Upper lobe of left lung (tissue), 6 donors: ENCODE measurements at regions not wholly inside any gene's neighbourhood (a gene's known extent, or its start where the extent isn't known, plus 50 kb on each side); places are given as distances from the start of the nearest gene placed in this dataset.

ENCODE experiments used
- ATAC-seq, 2 donors: fragments of 200-7000 bp; cut with Tn5 transposase; one replicate each; pipeline ENCODE4 v1.9.1; 2022; ENCODE audit warnings: mild to moderate bottlenecking in 2 of 2, moderate library complexity in 2 of 2; ENCODE audit not compliant: low FRiP score in 2 of 2
- DNase-seq, 2 donors: peaks; one replicate each; pipeline ENCODE4 v3.0.0-alpha.2; 2019 to 2020
- H3K27ac ChIP-seq, 4 donors: fragments of 200-600 bp; sonication (generic); one replicate each; pipeline ENCODE4 v1.5.1; 2016 to 2019
- H3K27me3 ChIP-seq, 4 donors: fragments of 200-600 bp; sonication (generic); one replicate each; pipeline ENCODE4 v1.5.1; 2017 to 2019
- H3K36me3 ChIP-seq, 4 donors: fragments of 200-600 bp; sonication (generic); one replicate each; pipeline ENCODE4 v1.5.1; 2016 to 2019
- H3K4me1 ChIP-seq, 4 donors: fragments of 200-600 bp; sonication (generic); one replicate each; pipeline ENCODE4 v1.5.1; 2018 to 2019
- H3K4me3 ChIP-seq, 4 donors: fragments of 200-600 bp; sonication (generic); one replicate each; pipeline ENCODE4 v1.5.1; 2017 to 2019; ENCODE audit warnings: mild to moderate bottlenecking in 2 of 4, moderate library complexity in 1 of 4
- H3K9me3 ChIP-seq, 4 donors: fragments of 200-600 bp; sonication (generic); one replicate each; pipeline ENCODE4 v1.5.1; 2018 to 2019
- CTCF ChIP-seq, 6 experiments: fragments of 450-650 bp in 4 of 6; fragments of 200-600 bp in 2 of 6; sonication (generic) in 2 of 6; IDR thresholded peaks; one replicate each; pipeline ENCODE4 v1.5.1; 2016 to 2019; ENCODE audit warnings: antibody characterized with exemption in 6 of 6
- EP300 ChIP-seq, 4 donors: sonication (generic); formaldehyde crosslinking; IDR thresholded peaks; one replicate each; pipeline ENCODE4 v1.5.1; 2017; ENCODE audit warnings: antibody characterized with exemption in 4 of 4, control low read depth in 2 of 4
- POLR2A ChIP-seq, 4 donors: fragments of 450-650 bp; IDR thresholded peaks; one replicate each; pipeline ENCODE4 v1.5.1; 2016 to 2017; ENCODE audit warnings: antibody characterized with exemption in 4 of 4, mild to moderate bottlenecking in 2 of 4
- POLR2AphosphoS5 ChIP-seq, 2 donors: sonication (generic); formaldehyde crosslinking; IDR thresholded peaks; one replicate each; pipeline ENCODE4 v1.5.1; 2017; ENCODE audit warnings: antibody characterized with exemption in 2 of 2
- WGBS, 2 donors: methylation state at CpG; one replicate each; pipeline ENCODE4 v1.1.5; 2017 to 2018; 5-methylcytosine and 5-hydroxymethylcytosine counted together
- donor health status: DM: no; HTN: no; CAD: no; lungs with moderate emphysema.
- donor health status: DM: no; HTN: yes; CAD: no; lungs with severe emphysema.

GRCh38 chr13:105139380-105140285 lies 1395.8 kb downstream of the EFNB2 start:
- WGBS, 2 donors: 27 to 53% methylated on average over 20 of the region's 20 CpGs
- ATAC-seq: peak; percentile 85 to 91
- no peaks in the 10 kb centered on the region for H3K36me3 ChIP-seq
- peak overlapping the region in 3 of 4 donors; percentile 42 to 54 (median 49) for H3K4me3 ChIP-seq
- TF ChIP-seq POLR2AphosphoS5 (IDR thresholded peaks at IDR 0.05): no peak
- no peak for TF ChIP-seq EP300 (IDR thresholded peaks at IDR 0.05)
- TF ChIP-seq CTCF (IDR thresholded peaks at IDR 0.05): peak in 3 of 6 experiments; percentile 11 to 39 (median 15)
- TF ChIP-seq POLR2A (IDR thresholded peaks at IDR 0.05): no peak
- no peaks in the 10 kb centered on the region for H3K9me3 ChIP-seq
- no peaks in the 10 kb centered on the region for H3K27me3 ChIP-seq
- peak overlapping the region; percentile 57 to 74 (median 66) for H3K27ac ChIP-seq
- H3K4me1 ChIP-seq: peaks cover 0 to 4% (median 0%) of the 10 kb centered on the region in 4 donors
- DNase-seq: peak in 1 of 2 donors; percentile 68

- WGBS, 2 donors: 43 to 71% methylated on average over 3 of the region's 3 CpGs
- Histone ChIP-seq H3K4me3 (peak overlapping the region in 2 of 4 donors; percentile 49 to 54), H3K27me3 (no peaks in the 10 kb centered on the region), H3K9me3 (no peaks in the 10 kb centered on the region), H3K36me3 (no peaks in the 10 kb centered on the region), H3K4me1 (peaks cover 0 to 4% (median 0%) of the 10 kb centered on the region in 4 donors), H3K27ac (peak overlapping the region in 3 of 4 donors; percentile 61 to 74 (median 70))
- peak in 1 of 2 donors; percentile 23 for ATAC-seq
- TF ChIP-seq POLR2A (IDR thresholded peaks at IDR 0.05) (no peak), POLR2AphosphoS5 (IDR thresholded peaks at IDR 0.05) (no peak), CTCF (IDR thresholded peaks at IDR 0.05) (no peak), EP300 (IDR thresholded peaks at IDR 0.05) (no peak)
- no peak for DNase-seq
These were observed 1396.4 kb downstream of the EFNB2 start for GRCh38 chr13:105139048-105139379.

- TF ChIP-seq EP300 (IDR thresholded peaks at IDR 0.05) (no peak), POLR2AphosphoS5 (IDR thresholded peaks at IDR 0.05) (no peak)
- 56 to 62% methylated on average over 3 of the region's 3 CpGs for WGBS, 2 donors
- H3K27me3 ChIP-seq: no peaks in the 10 kb centered on the region
- H3K36me3 ChIP-seq: no peaks in the 10 kb centered on the region
- peaks cover 0 to 4% (median 0%) of the 10 kb centered on the region in 4 donors for H3K4me1 ChIP-seq
- H3K9me3 ChIP-seq: no peaks in the 10 kb centered on the region
- ATAC-seq (no peak), DNase-seq (no peak)
- no peak overlapping the region for H3K4me3 ChIP-seq
- H3K27ac ChIP-seq: no peak overlapping the region
These were observed 1399.4 kb downstream of the EFNB2 start for GRCh38 chr13:105135852-105136615.

- DNase-seq (no peak), ATAC-seq (no peak)
- Histone ChIP-seq H3K27ac (no peak overlapping the region), H3K4me1 (no peaks in the 10 kb centered on the region), H3K36me3 (no peaks in the 10 kb centered on the region), H3K9me3 (no peaks in the 10 kb centered on the region), H3K27me3 (no peaks in the 10 kb centered on the region), H3K4me3 (no peak overlapping the region)
- TF ChIP-seq POLR2AphosphoS5 (IDR thresholded peaks at IDR 0.05): no peak
- TF ChIP-seq POLR2A (IDR thresholded peaks at IDR 0.05): no peak
- no peak for TF ChIP-seq CTCF (IDR thresholded peaks at IDR 0.05)
- TF ChIP-seq EP300 (IDR thresholded peaks at IDR 0.05): no peak
- WGBS, 2 donors: 56 to 67% methylated on average over 2 of the region's 2 CpGs
These were observed 1407.7 kb downstream of the EFNB2 start for GRCh38 chr13:105127732-105128131.

GRCh38 chr13:105121221-105121620 lies 1414.2 kb downstream of the EFNB2 start:
- ATAC-seq (no peak), DNase-seq (no peak)
- H3K4me3 ChIP-seq: no peak overlapping the region
- TF ChIP-seq EP300 (IDR thresholded peaks at IDR 0.05) (no peak), POLR2AphosphoS5 (IDR thresholded peaks at IDR 0.05) (no peak), POLR2A (IDR thresholded peaks at IDR 0.05) (no peak), CTCF (IDR thresholded peaks at IDR 0.05) (no peak)
- WGBS, 2 donors: 59 to 64% methylated on average over 4 of the region's 4 CpGs
- H3K9me3 ChIP-seq: no peaks in the 10 kb centered on the region
- H3K36me3 ChIP-seq: no peaks in the 10 kb centered on the region
- no peaks in the 10 kb centered on the region for H3K27me3 ChIP-seq
- H3K27ac ChIP-seq: no peak overlapping the region
- H3K4me1 ChIP-seq: no peaks in the 10 kb centered on the region
